ENCODE measurements at regions not wholly inside any gene's neighbourhood (a gene's known extent, or its start where the extent isn't known, plus 50 kb on each side); places are given as distances from the start of the nearest gene placed in this dataset.

DNA sequence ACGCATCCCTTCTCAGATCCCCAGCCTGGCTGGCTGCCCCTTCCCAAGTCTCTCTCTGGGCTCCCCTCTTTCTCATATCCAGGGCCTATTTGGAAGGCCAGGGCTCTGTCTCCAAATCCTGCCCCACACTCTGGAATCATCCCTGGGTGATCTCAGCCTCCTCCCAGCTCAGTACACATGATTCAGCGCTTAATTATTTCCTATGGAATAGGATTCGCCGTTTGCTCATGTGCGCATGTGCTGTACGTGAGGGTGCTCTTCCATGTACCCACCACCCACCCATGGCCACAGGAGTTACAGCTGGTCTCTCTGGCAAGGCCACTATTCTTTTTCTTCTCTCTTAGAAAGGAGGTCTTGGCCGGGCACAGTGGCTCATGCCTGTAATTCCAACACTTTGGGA, 81.7 kb upstream of the FOXP4 start:
- Histone ChIP-seq H3K4me3 (no peak overlapping the region), H3K4me1 (ENCODE audit: low read depth) (no peaks in the 10 kb centered on the region), H3K36me3 (ENCODE audit: low read depth) (no peaks in the 10 kb centered on the region), H3K9me3 (no peaks in the 10 kb centered on the region)
- DNase-seq = no peak
- no peak for ATAC-seq
- intact Hi-C loops (cut with DNase I, micrococcal nuclease) = loop anchor here (5.0 to 10.0 kb wide), 2 partner anchors 128 to 130 kb away; no protein-coding TSS in a partner anchor
- TF ChIP-seq, protein P1, sequence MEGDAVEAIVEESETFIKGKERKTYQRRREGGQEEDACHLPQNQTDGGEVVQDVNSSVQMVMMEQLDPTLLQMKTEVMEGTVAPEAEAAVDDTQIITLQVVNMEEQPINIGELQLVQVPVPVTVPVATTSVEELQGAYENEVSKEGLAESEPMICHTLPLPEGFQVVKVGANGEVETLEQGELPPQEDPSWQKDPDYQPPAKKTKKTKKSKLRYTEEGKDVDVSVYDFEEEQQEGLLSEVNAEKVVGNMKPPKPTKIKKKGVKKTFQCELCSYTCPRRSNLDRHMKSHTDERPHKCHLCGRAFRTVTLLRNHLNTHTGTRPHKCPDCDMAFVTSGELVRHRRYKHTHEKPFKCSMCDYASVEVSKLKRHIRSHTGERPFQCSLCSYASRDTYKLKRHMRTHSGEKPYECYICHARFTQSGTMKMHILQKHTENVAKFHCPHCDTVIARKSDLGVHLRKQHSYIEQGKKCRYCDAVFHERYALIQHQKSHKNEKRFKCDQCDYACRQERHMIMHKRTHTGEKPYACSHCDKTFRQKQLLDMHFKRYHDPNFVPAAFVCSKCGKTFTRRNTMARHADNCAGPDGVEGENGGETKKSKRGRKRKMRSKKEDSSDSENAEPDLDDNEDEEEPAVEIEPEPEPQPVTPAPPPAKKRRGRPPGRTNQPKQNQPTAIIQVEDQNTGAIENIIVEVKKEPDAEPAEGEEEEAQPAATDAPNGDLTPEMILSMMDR (IDR thresholded peaks at IDR 0.05) = no peak

DNA sequence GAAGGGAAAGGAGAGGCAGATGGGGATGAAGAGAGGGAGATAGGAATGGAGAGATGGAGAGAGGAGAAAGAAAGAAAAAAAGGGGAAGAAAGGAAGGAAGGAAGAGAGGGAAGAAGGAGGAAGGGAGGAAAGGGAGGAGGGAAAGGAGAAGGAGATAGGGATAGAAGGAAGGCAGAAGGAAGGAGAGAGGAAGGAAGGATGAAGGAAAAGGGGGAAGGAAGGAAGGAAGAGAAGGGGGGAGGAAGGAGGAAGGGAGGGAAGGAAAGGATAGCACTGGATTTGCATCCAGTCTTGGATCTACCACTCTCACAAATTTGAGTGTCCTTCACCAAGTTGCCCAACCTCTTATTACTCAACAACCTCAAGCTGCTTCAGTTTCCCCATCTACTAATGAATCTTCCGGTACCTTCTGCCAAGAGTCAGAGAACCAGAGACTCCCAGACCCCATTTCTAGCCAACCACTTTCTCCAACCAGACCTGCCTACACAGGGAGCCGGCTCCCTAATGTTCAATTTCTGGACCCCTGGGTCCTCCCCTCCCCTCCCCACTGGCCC, 79.7 kb upstream of the FOXP4 start:
- no peak overlapping the region for H3K4me3 ChIP-seq
- H3K36me3 ChIP-seq (ENCODE audit: low read depth) = no peaks in the 10 kb centered on the region
- peaks cover 6% of the 10 kb centered on the region for H3K4me1 ChIP-seq (ENCODE audit: low read depth)
- intact Hi-C loops (cut with DNase I, micrococcal nuclease) = loop anchor here in 1 of 2 donors (10.0 kb wide), 1 partner anchor 128 kb away; no protein-coding TSS in a partner anchor
- DNase-seq = no peak
- ATAC-seq = no peak
- TF ChIP-seq, protein P1 (IDR thresholded peaks at IDR 0.05) = no peak
- no peaks in the 10 kb centered on the region for H3K9me3 ChIP-seq

DNA sequence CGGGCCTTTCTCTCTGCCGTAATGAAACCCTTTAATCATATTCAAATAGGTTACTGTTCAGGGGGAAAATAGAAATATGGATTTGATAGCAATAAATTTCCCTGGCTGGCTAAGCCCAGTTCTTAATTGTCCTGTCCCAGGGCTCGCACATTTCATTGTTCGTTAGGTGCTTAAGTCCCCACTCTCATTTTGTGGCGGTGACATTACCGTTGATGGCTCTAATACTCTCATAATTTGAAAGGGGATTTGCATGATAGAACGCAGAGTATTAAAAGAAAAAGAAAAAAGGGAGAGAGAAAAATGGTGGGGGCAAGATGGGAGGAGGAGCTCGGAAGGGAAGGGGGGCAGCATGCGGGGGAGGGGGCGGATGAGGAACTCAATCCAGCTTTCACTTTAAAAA, 79.1 kb upstream of the FOXP4 start:
- TF ChIP-seq, protein P1 (IDR thresholded peaks at IDR 0.05) = no peak
- H3K4me3 ChIP-seq = no peak overlapping the region
- no peaks in the 10 kb centered on the region for H3K9me3 ChIP-seq
- no peaks in the 10 kb centered on the region for H3K36me3 ChIP-seq (ENCODE audit: low read depth)
- intact Hi-C loops (cut with DNase I, micrococcal nuclease) = loop anchor here in 1 of 2 donors (10.0 kb wide), 1 partner anchor 128 kb away; no protein-coding TSS in a partner anchor
- H3K4me1 ChIP-seq (ENCODE audit: low read depth) = peaks cover 6% of the 10 kb centered on the region
- DNase-seq (no peak), ATAC-seq (no peak)

- H3K36me3 ChIP-seq (ENCODE audit: low read depth) = no peaks in the 10 kb centered on the region
- DNase-seq (no peak), ATAC-seq (no peak)
- H3K9me3 ChIP-seq = no peaks in the 10 kb centered on the region
- H3K4me1 ChIP-seq (ENCODE audit: low read depth) = peaks cover 6% of the 10 kb centered on the region
- TF ChIP-seq, protein P1 (IDR thresholded peaks at IDR 0.05) = no peak
- H3K4me3 ChIP-seq = no peak overlapping the region
- intact Hi-C loops (cut with DNase I, micrococcal nuclease) = loop anchor here in 1 of 2 donors (10.0 kb wide), 1 partner anchor 127 kb away; no protein-coding TSS in a partner anchor
These were observed 78.4 kb upstream of the FOXP4 start for GRCh38 chr6:41467627-41468404.

- H3K4me3 ChIP-seq = no peak overlapping the region
These were observed 76.8 kb upstream of the FOXP4 start for GRCh38 chr6:41469156-41470028.

More at GRCh38 chr6:41469156-41470028, 76.8 kb upstream of the FOXP4 start:
- Histone ChIP-seq H3K36me3 (ENCODE audit: low read depth) (no peaks in the 10 kb centered on the region), H3K9me3 (no peaks in the 10 kb centered on the region), H3K4me1 (ENCODE audit: low read depth) (peaks cover 6% of the 10 kb centered on the region)
- intact Hi-C loops (cut with DNase I, micrococcal nuclease) = loop anchor here in 1 of 2 donors (10.0 kb wide), 1 partner anchor 125 kb away; no protein-coding TSS in a partner anchor
- TF ChIP-seq, protein P1 (IDR thresholded peaks at IDR 0.05) = no peak
- peak; percentile 20 for ATAC-seq
- no peak for DNase-seq

Data from mucosa of descending colon (tissue), 3 donors.